ENCODE measurements at regions not wholly inside any gene's neighbourhood (a gene's known extent, or its start where the extent isn't known, plus 50 kb on each side); places are given as distances from the start of the nearest gene placed in this dataset.
"Not testable (repeated sequence)": the region's sequence is repeated elsewhere in the genome, so short reads cannot be mapped to it uniquely, and the experiment has no call there.

DNA sequence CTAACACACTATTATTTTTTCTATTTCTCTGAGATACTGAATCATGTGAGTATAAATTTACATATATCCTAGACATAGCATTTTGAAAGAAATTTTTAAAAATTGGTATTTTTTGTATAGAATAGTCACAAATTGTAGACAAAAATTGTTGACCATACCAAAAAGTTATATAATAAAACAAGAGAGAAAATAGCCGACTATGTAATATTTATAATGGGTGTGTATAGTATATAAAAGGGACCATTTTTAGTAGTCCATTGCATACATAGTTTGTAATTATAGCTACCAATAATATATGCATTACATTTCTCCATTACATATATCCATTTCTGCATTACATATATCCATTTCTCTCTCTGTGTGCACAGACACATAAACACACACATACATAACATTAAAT lies 590.2 kb downstream of the TMTC2 start:
- DNase-seq (ENCODE audit: low read depth): no peak
- TF ChIP-seq, protein P1, sequence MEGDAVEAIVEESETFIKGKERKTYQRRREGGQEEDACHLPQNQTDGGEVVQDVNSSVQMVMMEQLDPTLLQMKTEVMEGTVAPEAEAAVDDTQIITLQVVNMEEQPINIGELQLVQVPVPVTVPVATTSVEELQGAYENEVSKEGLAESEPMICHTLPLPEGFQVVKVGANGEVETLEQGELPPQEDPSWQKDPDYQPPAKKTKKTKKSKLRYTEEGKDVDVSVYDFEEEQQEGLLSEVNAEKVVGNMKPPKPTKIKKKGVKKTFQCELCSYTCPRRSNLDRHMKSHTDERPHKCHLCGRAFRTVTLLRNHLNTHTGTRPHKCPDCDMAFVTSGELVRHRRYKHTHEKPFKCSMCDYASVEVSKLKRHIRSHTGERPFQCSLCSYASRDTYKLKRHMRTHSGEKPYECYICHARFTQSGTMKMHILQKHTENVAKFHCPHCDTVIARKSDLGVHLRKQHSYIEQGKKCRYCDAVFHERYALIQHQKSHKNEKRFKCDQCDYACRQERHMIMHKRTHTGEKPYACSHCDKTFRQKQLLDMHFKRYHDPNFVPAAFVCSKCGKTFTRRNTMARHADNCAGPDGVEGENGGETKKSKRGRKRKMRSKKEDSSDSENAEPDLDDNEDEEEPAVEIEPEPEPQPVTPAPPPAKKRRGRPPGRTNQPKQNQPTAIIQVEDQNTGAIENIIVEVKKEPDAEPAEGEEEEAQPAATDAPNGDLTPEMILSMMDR (IDR thresholded peaks at IDR 0.05; ENCODE audit: low read depth, low read length, missing control alignments): no peak
- no peak overlapping the region for H3K4me3 ChIP-seq (ENCODE audit: low read depth, low read length)

DNA sequence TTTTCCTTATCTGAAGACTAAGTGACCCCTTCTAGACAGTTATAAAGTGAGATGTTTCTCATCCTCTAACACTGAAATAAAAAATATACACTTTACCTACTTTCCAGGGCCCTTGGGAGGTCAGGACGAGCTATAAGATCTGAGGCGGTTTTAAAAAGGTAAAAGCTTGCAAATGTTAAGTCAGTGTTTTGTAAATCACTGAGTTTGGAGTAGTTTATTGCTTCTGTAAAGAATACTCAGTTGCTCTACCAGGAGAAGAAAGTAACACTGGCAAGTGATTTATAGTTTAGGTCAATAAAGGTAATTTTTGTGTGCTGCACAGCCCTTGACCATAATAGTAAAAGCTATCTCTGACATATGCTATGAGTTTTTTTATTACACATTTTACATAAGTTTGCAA lies 584.5 kb downstream of the TMTC2 start:
- TF ChIP-seq, protein P1 (IDR thresholded peaks at IDR 0.05; ENCODE audit: low read depth, low read length, missing control alignments): no peak
- DNase-seq (ENCODE audit: low read depth): no peak
- H3K4me3 ChIP-seq (ENCODE audit: low read depth, low read length): no peak overlapping the region

DNA sequence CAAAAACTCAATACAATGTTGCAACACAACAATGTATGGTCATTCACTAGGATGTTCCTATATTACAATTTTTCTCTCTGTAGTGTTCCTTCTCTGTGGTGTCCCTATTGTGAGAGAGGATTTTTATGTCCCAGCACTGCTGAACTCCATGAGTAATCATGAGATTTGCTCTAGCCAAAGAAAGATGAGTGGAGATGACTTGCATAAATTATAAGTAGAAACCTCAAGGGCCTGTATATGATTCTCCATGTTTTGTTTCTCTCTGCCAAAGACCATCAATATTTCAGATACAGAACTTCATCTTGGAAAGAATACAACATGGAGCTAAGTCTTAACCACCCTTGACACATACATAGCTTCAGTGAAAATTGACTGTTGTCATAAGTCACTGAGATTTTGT lies 579.1 kb downstream of the TMTC2 start:
- DNase-seq (ENCODE audit: low read depth): no peak
- no peak overlapping the region for H3K4me3 ChIP-seq (ENCODE audit: low read depth, low read length)
- TF ChIP-seq, protein P1 (IDR thresholded peaks at IDR 0.05; ENCODE audit: low read depth, low read length, missing control alignments): no peak

DNA sequence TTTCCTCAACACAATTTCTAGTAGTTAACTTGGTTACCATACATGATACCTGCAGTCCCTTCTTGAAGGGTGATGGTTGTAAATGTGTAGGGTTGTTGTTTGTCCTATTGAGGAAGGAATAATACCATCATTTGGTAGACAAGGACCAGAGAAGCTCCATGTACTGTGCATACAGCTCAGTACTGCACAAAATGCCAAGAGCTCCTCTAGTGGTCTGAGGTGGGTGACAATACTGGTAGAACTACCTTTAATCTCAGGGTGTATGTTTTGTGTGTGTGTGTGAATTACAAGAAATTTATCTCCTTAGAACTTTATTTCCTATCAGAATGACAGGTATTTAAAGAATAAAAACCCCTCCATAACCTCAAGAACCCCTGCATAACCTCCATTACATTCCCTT lies 575.3 kb downstream of the TMTC2 start:
- DNase-seq (ENCODE audit: low read depth): no peak
- H3K4me3 ChIP-seq (ENCODE audit: low read depth, low read length): no peak overlapping the region
- TF ChIP-seq, protein P1 (IDR thresholded peaks at IDR 0.05; ENCODE audit: low read depth, low read length, missing control alignments): no peak

DNA sequence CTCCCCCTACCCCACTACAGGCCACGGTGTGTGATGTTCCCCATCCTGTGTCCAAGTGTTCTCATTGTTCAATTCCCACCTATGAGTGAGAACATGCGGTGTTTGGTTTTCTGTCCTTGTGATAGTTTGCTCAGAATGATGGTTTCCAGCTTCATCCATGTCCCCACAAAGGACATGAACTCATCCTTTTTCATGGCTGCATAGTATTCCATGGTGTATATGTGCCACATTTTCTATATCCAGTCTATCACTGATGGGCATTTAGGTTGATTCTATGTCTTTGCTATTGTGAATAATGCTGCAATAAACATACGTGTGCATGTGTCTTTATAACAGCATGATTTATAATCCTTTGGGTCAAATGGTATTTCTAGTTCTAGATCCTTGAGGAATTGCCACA lies 573.4 kb downstream of the TMTC2 start:
- H3K4me3 ChIP-seq (ENCODE audit: low read depth, low read length); DNase-seq (ENCODE audit: low read depth): not testable (repeated sequence)

DNA sequence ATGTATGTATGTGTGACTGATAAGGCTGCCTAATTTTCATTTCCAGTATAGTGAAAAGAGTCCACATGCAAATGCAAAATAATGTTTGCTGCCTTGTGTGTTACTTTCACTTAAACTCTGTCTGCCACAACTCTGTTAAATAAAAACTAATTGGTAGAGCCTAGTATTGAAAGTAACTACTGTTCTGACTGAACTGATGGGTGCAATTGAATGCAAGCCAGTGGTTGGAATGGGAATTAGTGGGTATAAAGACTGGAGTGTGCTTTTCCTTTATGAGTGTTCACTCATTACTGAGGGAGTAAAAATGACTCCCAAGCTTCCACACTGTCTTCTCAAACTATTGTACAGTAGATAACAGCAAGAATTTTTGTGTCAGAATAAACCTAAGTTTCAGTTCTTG lies 571.0 kb downstream of the TMTC2 start:
- TF ChIP-seq, protein P1 (IDR thresholded peaks at IDR 0.05; ENCODE audit: low read depth, low read length, missing control alignments): no peak
- no peak overlapping the region for H3K4me3 ChIP-seq (ENCODE audit: low read depth, low read length)
- no peak for DNase-seq (ENCODE audit: low read depth)

DNA sequence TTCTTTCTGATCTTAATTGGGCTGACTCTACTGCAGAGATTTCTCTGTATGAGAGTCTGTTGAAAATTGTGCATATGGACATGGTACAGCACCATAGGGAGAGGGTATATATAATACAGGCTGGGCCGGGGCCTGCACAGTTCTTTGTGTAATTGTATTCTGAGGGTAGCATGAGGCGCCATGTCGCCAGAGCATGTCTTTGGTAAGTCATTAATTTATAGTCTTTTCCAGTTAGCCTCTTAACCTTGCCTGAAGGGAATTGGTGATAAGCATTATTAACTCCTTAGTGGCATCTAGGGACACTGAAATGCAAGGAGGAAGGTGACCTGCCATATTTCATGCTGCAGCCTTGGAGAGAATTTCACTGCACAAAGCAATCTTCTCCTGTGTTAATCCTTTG lies 569.9 kb downstream of the TMTC2 start:
- no peak overlapping the region for H3K4me3 ChIP-seq (ENCODE audit: low read depth, low read length)
- DNase-seq (ENCODE audit: low read depth): no peak
- TF ChIP-seq, protein P1 (IDR thresholded peaks at IDR 0.05; ENCODE audit: low read depth, low read length, missing control alignments): no peak

DNA sequence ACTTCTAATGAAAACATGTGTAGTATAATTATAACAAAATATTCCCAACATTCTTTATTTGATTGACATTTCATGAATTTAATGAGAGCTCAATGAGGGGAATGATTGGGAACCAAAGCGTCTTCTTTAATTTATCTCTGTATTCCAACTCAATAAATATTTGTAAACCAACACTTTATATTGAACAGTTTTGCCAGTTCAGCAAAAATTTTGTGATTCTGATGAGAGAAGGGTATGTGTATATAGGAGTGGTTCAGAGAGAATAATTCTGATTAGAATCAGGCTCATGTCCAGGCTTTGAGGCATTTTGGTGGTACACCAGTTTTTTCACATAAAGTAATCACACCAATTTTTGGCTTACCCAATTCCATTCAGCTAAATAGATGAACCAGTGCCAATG lies 564.2 kb downstream of the TMTC2 start:
- TF ChIP-seq, protein P1 (IDR thresholded peaks at IDR 0.05; ENCODE audit: low read depth, low read length, missing control alignments): no peak

More for the DNA sequence above, 564.2 kb downstream of the TMTC2 start:
- no peak for DNase-seq (ENCODE audit: low read depth)
- no peak overlapping the region for H3K4me3 ChIP-seq (ENCODE audit: low read depth, low read length)
